ENCODE measurements at regions not wholly inside any gene's neighbourhood (a gene's known extent, or its start where the extent isn't known, plus 50 kb on each side); places are given as distances from the start of the nearest gene placed in this dataset.

DNA sequence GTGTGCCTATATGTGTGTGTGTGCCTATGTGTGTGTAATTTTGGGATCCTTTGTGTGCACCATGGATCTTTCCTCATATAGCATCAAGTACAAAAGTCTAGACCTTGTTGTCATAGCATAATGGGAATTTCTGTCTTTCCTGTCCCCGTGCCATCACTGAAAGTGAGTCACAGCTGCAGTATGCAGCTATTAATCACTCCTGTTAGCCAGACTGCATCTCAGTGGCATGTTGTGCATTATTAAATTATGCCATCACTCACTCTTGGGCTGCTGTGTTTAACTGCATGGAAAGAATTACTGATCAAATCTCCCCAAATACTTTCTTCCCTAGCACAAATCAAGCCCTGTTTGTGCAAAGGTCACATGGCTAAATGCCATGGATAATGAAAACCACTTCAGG lies 92.4 kb downstream of the CBLN1 start:
- TF ChIP-seq POLR2A (IDR thresholded peaks at IDR 0.05) = no peak
- TF ChIP-seq, protein P1, sequence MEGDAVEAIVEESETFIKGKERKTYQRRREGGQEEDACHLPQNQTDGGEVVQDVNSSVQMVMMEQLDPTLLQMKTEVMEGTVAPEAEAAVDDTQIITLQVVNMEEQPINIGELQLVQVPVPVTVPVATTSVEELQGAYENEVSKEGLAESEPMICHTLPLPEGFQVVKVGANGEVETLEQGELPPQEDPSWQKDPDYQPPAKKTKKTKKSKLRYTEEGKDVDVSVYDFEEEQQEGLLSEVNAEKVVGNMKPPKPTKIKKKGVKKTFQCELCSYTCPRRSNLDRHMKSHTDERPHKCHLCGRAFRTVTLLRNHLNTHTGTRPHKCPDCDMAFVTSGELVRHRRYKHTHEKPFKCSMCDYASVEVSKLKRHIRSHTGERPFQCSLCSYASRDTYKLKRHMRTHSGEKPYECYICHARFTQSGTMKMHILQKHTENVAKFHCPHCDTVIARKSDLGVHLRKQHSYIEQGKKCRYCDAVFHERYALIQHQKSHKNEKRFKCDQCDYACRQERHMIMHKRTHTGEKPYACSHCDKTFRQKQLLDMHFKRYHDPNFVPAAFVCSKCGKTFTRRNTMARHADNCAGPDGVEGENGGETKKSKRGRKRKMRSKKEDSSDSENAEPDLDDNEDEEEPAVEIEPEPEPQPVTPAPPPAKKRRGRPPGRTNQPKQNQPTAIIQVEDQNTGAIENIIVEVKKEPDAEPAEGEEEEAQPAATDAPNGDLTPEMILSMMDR (IDR thresholded peaks at IDR 0.05) = no peak
